HG02973 (cell line): ENCODE measurements at regions not wholly inside any gene's neighbourhood (a gene's known extent, or its start where the extent isn't known, plus 50 kb on each side); places are given as distances from the start of the nearest gene placed in this dataset.

ENCODE experiments used
- ATAC-seq: cut with Tn5 transposase; IDR thresholded peaks from one replicate; pipeline ENCODE4 v1.9.1; 2021; ENCODE audit warnings: moderate library complexity; ENCODE audit not compliant: unreplicated experiment

- ATAC-seq = no peak
Observed at GRCh38 chr2:193980599-193980998, 1676.4 kb upstream of the SLC39A10 start.

GRCh38 chr2:193973781-193974180 lies 1683.2 kb upstream of the SLC39A10 start:
- ATAC-seq = no peak

DNA sequence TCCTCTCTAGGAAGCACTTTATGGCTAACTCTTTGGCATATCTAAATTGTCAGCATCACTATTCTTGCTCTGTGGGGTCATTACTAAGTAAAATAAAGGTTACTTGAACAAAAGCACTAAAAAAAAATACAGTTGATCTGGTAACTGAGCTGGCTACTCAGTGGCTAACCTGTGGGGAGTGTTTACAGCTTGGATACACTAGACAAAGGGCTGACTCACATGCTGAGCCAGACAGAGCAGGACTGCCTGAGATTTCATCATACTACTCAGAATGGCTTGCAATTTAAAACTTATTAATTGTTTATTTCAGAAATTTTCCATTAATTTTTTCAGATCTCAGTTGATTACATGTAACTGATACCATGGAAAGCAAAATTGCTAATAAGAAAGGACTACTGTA lies 1690.4 kb upstream of the SLC39A10 start:
- no peak for ATAC-seq

GRCh38 chr2:193965263-193965662 lies 1691.8 kb upstream of the SLC39A10 start:
- no peak for ATAC-seq

- peak; percentile 75 for ATAC-seq
Observed at GRCh38 chr2:193963472-193964119, 1693.4 kb upstream of the SLC39A10 start.

- ATAC-seq = no peak
Observed at GRCh38 chr2:193946806-193947205, 1710.2 kb upstream of the SLC39A10 start.

GRCh38 chr2:193943406-193943960 lies 1713.5 kb upstream of the SLC39A10 start:
- no peak for ATAC-seq

DNA sequence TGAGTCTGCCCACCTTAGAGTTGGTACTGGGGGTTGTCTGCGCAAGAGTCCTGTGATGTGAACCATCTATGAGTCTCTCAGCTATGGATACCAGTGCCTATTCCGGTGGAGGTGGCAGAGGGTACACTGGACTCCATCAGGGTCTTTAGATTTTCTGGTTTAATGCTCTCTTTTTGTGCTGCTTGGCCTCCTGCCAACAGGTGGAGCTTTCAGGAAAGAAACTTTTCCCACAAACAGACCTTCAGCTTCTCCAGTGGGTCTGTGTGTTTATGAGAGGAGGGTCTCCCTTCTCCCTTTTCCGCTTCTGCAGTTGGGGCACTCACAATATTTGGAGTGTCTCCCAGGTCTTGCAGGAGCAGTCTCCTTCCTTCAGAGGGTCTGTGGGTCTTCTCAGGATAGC lies 1721.9 kb upstream of the SLC39A10 start:
- ATAC-seq = no peak

DNA sequence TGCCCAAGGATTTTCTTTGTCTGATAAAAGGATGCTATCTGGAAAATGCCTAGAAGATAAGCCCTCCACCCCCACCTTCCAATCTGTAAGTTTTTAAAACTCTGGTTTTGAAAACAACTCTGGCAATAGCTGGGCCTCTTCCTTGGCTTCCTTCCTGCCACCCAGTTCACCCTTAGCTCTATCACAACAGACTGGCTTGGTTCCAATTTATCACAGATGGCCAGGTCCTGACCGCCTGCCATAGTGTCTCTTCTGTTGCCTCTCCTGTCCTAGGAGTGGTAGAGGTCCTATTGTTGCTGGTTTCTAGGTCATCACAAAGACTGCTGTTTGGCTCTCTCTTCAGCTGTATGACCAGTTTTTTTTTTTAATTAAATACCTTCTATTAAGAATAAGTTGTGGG lies 1727.9 kb upstream of the SLC39A10 start:
- no peak for ATAC-seq

DNA sequence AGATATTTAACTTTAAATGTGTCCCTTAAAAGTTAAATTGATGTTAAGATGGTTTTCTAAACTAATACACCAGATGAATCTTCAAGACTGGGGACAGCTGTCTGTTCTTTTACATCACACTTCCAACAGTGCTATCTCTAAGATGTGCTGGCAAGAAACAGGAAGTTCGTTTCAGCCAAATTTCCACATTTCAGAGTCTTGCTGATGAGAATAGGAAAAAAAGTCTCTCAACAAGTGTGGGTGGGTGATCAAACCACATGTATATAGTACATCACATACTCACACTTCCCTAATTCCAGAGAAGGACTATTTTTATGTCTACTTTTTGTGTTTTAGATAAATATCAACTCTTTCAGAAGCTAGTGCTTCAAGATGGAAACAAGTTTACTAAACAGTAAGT lies 1712.8 kb upstream of the TMEFF2 start:
- no peak for ATAC-seq

DNA sequence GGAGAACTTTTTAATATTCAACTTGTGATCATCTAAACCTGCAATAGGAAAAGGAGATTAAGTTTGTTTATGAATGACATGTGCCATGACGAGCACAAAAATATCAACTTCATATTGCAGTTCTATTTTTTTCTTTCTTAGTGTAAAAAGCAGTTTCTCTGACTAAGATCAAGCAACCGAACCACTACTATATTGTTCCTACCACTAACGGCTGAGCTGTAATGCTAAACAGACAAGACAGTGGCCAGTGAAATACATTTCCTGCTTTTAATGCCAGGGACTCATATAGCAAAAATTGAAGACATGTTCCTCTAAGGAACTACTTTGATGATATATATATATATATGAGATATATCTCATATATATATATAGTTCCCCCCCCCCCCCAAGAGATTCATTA lies 1705.6 kb upstream of the TMEFF2 start:
- no peak for ATAC-seq

GRCh38 chr2:193895226-193895625 lies 1700.5 kb upstream of the TMEFF2 start:
- no peak for ATAC-seq

GRCh38 chr2:193894081-193894480 lies 1699.3 kb upstream of the TMEFF2 start:
- ATAC-seq = no peak

DNA sequence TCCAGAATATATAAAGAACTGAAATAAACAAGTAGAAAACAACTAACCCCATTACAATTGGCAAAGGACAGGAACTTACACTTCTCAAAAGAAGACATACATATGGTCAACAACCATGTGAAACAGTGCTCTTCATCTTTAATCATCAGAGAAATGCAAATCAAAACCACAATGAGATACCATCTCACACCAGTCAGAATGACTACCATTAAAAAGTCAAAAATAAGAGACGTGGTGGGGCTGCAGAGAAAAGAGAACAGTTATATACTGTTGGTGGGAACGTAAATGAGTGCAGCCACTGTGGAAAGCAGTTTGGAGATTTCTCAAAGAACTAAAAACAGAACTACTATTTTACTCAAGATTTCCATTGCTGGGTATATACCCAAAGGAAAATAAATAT lies 1696.3 kb upstream of the TMEFF2 start:
- ATAC-seq = no peak

DNA sequence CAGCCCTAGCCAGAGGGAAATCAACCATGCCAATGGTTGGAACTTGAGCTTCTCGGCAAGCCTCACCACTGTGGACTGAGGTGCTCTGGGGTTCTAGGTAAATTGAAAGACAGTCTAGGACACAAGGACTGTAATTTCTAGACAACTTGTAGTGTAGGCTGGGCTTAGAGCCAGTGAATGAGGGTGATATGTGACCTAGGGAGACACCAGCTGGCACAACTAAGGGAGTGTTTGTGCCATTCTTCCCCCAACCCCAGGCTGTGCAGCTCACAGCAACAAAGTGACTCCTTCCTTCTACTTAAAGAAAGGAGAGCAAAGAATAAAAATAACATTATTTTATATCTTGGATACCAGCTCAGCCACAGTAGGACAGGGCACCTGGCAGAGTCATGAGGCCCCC lies 1690.7 kb upstream of the TMEFF2 start:
- no peak for ATAC-seq

DNA sequence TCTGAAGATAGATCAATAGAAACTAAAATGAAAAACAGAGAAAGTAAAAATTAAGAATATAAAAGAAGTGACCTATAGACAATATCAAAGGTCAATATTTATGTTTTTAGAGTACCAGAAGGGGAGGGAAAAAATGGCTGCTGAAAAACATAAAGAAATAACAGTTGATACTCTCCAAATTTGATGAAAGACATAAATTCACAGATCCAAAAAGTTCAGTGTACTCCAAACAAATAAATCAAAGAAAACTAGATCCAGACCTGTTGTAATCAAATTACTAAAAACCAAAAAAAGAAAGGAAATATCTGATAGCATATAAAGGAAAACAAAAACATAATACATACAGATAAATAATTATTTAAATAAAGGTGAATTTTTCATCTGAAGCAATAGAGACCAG lies 1689.1 kb upstream of the TMEFF2 start:
- ATAC-seq = no peak

DNA sequence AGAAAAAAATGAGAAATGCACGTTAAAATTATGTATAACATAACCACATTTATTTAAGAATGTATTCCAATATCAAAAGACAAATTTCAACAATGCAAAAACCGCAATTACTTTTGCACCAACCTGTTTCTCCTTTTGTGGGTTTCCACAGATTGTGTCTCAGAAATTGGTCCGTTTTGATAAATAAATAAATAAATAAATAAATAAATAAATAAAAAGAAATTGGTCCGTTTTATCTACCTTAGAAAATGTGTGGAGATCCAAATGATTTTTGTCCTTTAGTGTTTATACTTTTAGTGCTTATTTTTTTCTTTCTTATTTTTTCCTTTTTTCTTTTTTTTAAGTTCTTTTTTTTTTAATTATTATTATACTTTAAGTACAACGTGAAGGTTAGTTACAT lies 1682.2 kb upstream of the TMEFF2 start:
- ATAC-seq = no peak

- no peak for ATAC-seq
Observed at GRCh38 chr2:193869564-193869963, 1674.8 kb upstream of the TMEFF2 start.

DNA sequence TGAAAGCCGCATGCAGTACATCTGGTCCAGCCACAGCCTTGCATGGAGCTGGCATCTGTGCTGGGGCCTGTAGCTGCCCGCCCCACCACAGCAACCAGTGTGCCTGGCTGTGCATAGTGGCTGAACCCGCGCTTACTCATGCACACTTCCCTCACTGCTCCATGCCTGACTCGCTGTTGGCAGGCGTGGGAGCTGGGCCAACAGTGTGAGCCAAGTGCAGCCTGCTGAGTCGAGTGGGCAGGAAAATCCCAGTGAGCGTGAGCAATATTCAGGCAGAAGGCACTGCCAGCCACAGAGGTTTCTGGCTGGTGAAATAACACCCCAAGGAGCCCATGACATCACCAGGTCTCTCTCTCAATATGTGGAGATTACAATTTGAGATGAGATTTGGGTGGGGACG lies 1674.1 kb upstream of the TMEFF2 start:
- ATAC-seq = no peak

DNA sequence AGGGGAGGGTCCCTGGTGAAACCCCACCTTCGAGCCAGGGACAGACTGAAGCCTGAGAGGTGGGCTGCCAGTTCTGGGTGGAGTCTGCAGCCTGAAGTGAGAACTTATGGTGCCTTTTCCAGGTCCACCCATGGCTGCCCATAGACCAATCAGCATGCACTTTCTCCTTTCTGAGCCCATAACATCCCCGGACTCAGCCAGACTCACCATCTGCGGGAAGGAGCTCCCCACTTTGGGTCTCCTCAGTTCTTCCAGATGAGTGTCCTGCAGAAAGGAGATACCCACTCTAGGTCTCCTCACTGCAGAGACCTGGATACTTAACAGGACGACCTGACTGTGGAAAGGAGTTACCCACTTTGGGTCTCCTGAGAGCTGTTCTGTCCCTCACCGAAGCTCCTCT lies 1673.4 kb upstream of the TMEFF2 start:
- ATAC-seq = no peak

DNA sequence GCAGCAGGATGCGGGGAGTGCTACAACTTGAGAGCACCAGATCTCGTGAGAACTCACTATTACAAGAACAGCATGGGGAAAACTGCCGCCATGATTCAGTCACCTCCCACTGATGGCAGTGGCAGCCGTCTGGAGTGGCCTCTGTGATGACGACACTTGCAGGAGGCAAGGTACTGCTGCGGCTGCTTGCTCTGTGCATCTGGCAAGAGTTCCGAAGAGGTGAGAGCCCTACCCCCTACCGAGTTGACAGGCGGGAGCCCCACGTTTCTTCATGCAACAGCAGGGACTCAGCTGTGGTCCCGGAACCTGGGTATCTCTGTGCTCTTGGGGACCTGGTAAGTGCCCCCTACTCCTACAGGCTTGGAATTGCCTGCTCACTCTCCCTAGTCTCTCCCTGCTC lies 1672.7 kb upstream of the TMEFF2 start:
- no peak for ATAC-seq

DNA sequence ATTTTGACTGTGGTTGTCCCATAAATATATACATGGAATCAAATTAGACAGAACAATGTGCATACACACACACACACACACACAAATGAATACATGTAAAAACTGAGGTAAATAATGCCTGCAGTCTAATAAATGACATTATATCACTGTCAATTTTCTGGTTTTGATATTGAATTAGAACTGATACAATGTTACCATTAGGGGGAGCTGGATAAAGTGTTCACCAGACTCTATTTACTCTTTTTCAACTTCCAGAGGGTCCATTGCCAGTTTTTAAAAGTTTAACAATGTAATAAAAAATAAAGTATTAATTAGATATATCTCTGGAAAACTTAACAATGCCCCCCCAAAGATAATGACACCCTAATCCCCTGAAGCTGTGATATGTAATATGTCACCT lies 1666.8 kb upstream of the TMEFF2 start:
- no peak for ATAC-seq

- ATAC-seq = no peak
Observed at GRCh38 chr2:193847991-193848390, 1653.3 kb upstream of the TMEFF2 start.
